ENCODE measurements at regions not wholly inside any gene's neighbourhood (a gene's known extent, or its start where the extent isn't known, plus 50 kb on each side); places are given as distances from the start of the nearest gene placed in this dataset.

- Histone ChIP-seq H3K27ac (no peak overlapping the region), H3K9me2 (ENCODE audit: insufficient read depth) (no peaks in the 10 kb centered on the region), H3K4me3 (no peak overlapping the region), H3K9me3 (ENCODE audit: low read depth) (no peaks in the 10 kb centered on the region), H3K4me1 (ENCODE audit: insufficient read depth) (no peaks in the 10 kb centered on the region), H3K4me2 (ENCODE audit: unreplicated experiment) (no peak overlapping the region), H3K79me2 (ENCODE audit: insufficient read depth) (no peaks in the 10 kb centered on the region), H3K36me3 (ENCODE audit: low read depth) (no peaks in the 10 kb centered on the region), H2AFZ (no peak overlapping the region), H3K9ac (no peak overlapping the region), H3K27me3 (replicated peaks; ENCODE audit: insufficient read depth) (no peaks in the 10 kb centered on the region), H3F3A (ENCODE audit: insufficient read depth) (no peaks in the 10 kb centered on the region), H4K20me1 (ENCODE audit: insufficient read depth) (no peaks in the 10 kb centered on the region)
- WGBS, 2 experiments (ENCODE audit: low coverage in 1 of 2, low lambda C conversion rate in 2 of 2, missing lambda C conversion rate in 2 of 2) = 49 to 50% methylated on average over 23 of the region's 23 CpGs
- TF ChIP-seq EZH2phosphoT487 (IDR thresholded peaks at IDR 0.05; ENCODE audit: insufficient read depth, low read depth) = no peak
- TF ChIP-seq EZH2 (IDR thresholded peaks at IDR 0.05; ENCODE audit: insufficient read depth, poor library complexity, severe bottlenecking) = no peak
- in situ Hi-C loops (cut with MboI) = no loop called here
- no peak for DNase-seq
These were observed 276.6 kb upstream of the IRX2 start for GRCh38 chr5:3027866-3028635.

- Histone ChIP-seq H3K79me2 (ENCODE audit: insufficient read depth) (no peaks in the 10 kb centered on the region), H3K4me2 (ENCODE audit: unreplicated experiment) (no peak overlapping the region), H3K9ac (no peak overlapping the region), H4K20me1 (ENCODE audit: insufficient read depth) (no peaks in the 10 kb centered on the region), H3K27ac (no peak overlapping the region), H3K36me3 (ENCODE audit: low read depth) (no peaks in the 10 kb centered on the region), H3K9me3 (ENCODE audit: low read depth) (no peaks in the 10 kb centered on the region), H3F3A (ENCODE audit: insufficient read depth) (no peaks in the 10 kb centered on the region), H3K4me3 (no peak overlapping the region), H3K4me1 (ENCODE audit: insufficient read depth) (no peaks in the 10 kb centered on the region), H3K27me3 (replicated peaks; ENCODE audit: insufficient read depth) (no peaks in the 10 kb centered on the region), H2AFZ (no peak overlapping the region), H3K9me2 (ENCODE audit: insufficient read depth) (no peaks in the 10 kb centered on the region)
- in situ Hi-C loops (cut with MboI) = no loop called here
- no peak for DNase-seq
- 48% methylated on average over 15 to 17 of the region's 17 CpGs for WGBS, 2 experiments (ENCODE audit: low coverage in 1 of 2, low lambda C conversion rate in 2 of 2, missing lambda C conversion rate in 2 of 2)
- no peak for TF ChIP-seq EZH2 (IDR thresholded peaks at IDR 0.05; ENCODE audit: insufficient read depth, poor library complexity, severe bottlenecking)
- no peak for TF ChIP-seq EZH2phosphoT487 (IDR thresholded peaks at IDR 0.05; ENCODE audit: insufficient read depth, low read depth)
These were observed 275.8 kb upstream of the IRX2 start for GRCh38 chr5:3027185-3027865.

- Histone ChIP-seq H3K27me3 (replicated peaks; ENCODE audit: insufficient read depth) (no peaks in the 10 kb centered on the region), H3K36me3 (ENCODE audit: low read depth) (no peaks in the 10 kb centered on the region), H3K9me2 (ENCODE audit: insufficient read depth) (no peaks in the 10 kb centered on the region), H3K4me2 (ENCODE audit: unreplicated experiment) (no peak overlapping the region), H4K20me1 (ENCODE audit: insufficient read depth) (no peaks in the 10 kb centered on the region), H3K4me3 (no peak overlapping the region), H3K4me1 (ENCODE audit: insufficient read depth) (no peaks in the 10 kb centered on the region), H3K27ac (no peak overlapping the region), H3F3A (ENCODE audit: insufficient read depth) (no peaks in the 10 kb centered on the region), H3K9ac (no peak overlapping the region), H2AFZ (no peak overlapping the region), H3K9me3 (ENCODE audit: low read depth) (no peaks in the 10 kb centered on the region), H3K79me2 (ENCODE audit: insufficient read depth) (no peaks in the 10 kb centered on the region)
- in situ Hi-C loops (cut with MboI) = no loop called here
- DNase-seq = no peak
- TF ChIP-seq EZH2 (IDR thresholded peaks at IDR 0.05; ENCODE audit: insufficient read depth, poor library complexity, severe bottlenecking) (no peak), EZH2phosphoT487 (IDR thresholded peaks at IDR 0.05; ENCODE audit: insufficient read depth, low read depth) (no peak)
- WGBS, 2 experiments (ENCODE audit: low coverage in 1 of 2, low lambda C conversion rate in 2 of 2, missing lambda C conversion rate in 2 of 2) = 48 to 51% methylated on average over 5 to 7 of the region's 7 CpGs
These were observed 275.2 kb upstream of the IRX2 start for GRCh38 chr5:3026651-3027050.

- no peaks in the 10 kb centered on the region for H3K9me2 ChIP-seq (ENCODE audit: insufficient read depth)
These were observed 274.6 kb upstream of the IRX2 start for GRCh38 chr5:3026099-3026498.

More at GRCh38 chr5:3026099-3026498, 274.6 kb upstream of the IRX2 start:
- Histone ChIP-seq H3K27ac (no peak overlapping the region), H2AFZ (no peak overlapping the region), H4K20me1 (ENCODE audit: insufficient read depth) (no peaks in the 10 kb centered on the region), H3F3A (ENCODE audit: insufficient read depth) (no peaks in the 10 kb centered on the region), H3K79me2 (ENCODE audit: insufficient read depth) (no peaks in the 10 kb centered on the region), H3K27me3 (replicated peaks; ENCODE audit: insufficient read depth) (no peaks in the 10 kb centered on the region), H3K4me1 (ENCODE audit: insufficient read depth) (no peaks in the 10 kb centered on the region), H3K4me2 (ENCODE audit: unreplicated experiment) (no peak overlapping the region), H3K36me3 (ENCODE audit: low read depth) (no peaks in the 10 kb centered on the region), H3K9me3 (ENCODE audit: low read depth) (no peaks in the 10 kb centered on the region), H3K4me3 (no peak overlapping the region), H3K9ac (no peak overlapping the region)
- TF ChIP-seq EZH2 (IDR thresholded peaks at IDR 0.05; ENCODE audit: insufficient read depth, poor library complexity, severe bottlenecking) (no peak), EZH2phosphoT487 (IDR thresholded peaks at IDR 0.05; ENCODE audit: insufficient read depth, low read depth) (no peak)
- in situ Hi-C loops (cut with MboI) = no loop called here
- no peak for DNase-seq
- 20 to 29% methylated on average over 9 of the region's 9 CpGs for WGBS, 2 experiments (ENCODE audit: low coverage in 1 of 2, low lambda C conversion rate in 2 of 2, missing lambda C conversion rate in 2 of 2)

Measured in GM23248 (cell line).